Esophagus muscularis mucosa (tissue), 3 donors: ENCODE measurements at regions not wholly inside any gene's neighbourhood (a gene's known extent, or its start where the extent isn't known, plus 50 kb on each side); places are given as distances from the start of the nearest gene placed in this dataset.

ENCODE experiments used
- CTCF ChIP-seq, 3 experiments: fragments of 200-600 bp in 2 of 3; fragments of 450-650 bp in 1 of 3; sonication (generic) in 2 of 3; IDR thresholded peaks; one replicate each; pipeline ENCODE4 v1.5.1; 2017 to 2019; ENCODE audit warnings: antibody characterized with exemption in 3 of 3, mild to moderate bottlenecking in 2 of 3, moderate library complexity in 1 of 3
- POLR2A ChIP-seq: fragments of 450-650 bp; IDR thresholded peaks from one replicate; pipeline ENCODE4 v1.6.1; 2017; ENCODE audit warnings: antibody characterized with exemption, moderate library complexity, mild to moderate bottlenecking, low read depth
- POLR2AphosphoS5 ChIP-seq, 2 donors: sonication (generic); formaldehyde crosslinking; IDR thresholded peaks; one replicate each; pipeline ENCODE4 v1.6.1; 2017; ENCODE audit warnings: antibody characterized with exemption in 2 of 2

- no peak for TF ChIP-seq POLR2A
- no peak for TF ChIP-seq POLR2AphosphoS5 (IDR thresholded peaks at IDR 0.05)
- no peak for TF ChIP-seq CTCF (IDR thresholded peaks at IDR 0.05)
These were observed 313.6 kb upstream of the PIK3R1 start for GRCh38 chr5:67901814-67902496.
